ENCODE measurements at regions not wholly inside any gene's neighbourhood (a gene's known extent, or its start where the extent isn't known, plus 50 kb on each side); places are given as distances from the start of the nearest gene placed in this dataset.

DNA sequence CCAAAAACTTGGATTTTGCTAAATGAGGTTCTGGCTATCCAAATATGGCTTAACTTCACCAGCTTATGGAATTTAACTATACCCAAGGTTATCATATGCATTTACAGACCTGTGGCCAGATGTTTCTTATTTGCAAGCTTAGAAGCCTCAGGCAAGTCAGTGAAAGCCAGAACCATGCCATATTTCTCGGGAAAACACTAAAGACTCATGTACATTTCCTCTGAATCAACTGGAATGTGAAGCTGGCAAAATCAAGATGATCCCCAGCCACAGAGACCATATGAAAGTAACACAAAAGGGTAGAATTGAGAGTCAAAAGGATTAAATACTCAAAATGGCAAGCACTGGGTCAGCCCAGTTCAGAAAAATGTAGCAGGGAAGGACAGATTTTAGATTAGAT, 76.4 kb upstream of the SLC1A1 start:
- TF ChIP-seq CTCF (IDR thresholded peaks at IDR 0.05) (no peak), EZH2 (IDR thresholded peaks at IDR 0.05; ENCODE audit: borderline replicate concordance, insufficient read depth, low read depth, low read length, poor library complexity, severe bottlenecking) (no peak)

Measured in B cell (primary cell).